ENCODE measurements at regions not wholly inside any gene's neighbourhood (a gene's known extent, or its start where the extent isn't known, plus 50 kb on each side); places are given as distances from the start of the nearest gene placed in this dataset.

DNA sequence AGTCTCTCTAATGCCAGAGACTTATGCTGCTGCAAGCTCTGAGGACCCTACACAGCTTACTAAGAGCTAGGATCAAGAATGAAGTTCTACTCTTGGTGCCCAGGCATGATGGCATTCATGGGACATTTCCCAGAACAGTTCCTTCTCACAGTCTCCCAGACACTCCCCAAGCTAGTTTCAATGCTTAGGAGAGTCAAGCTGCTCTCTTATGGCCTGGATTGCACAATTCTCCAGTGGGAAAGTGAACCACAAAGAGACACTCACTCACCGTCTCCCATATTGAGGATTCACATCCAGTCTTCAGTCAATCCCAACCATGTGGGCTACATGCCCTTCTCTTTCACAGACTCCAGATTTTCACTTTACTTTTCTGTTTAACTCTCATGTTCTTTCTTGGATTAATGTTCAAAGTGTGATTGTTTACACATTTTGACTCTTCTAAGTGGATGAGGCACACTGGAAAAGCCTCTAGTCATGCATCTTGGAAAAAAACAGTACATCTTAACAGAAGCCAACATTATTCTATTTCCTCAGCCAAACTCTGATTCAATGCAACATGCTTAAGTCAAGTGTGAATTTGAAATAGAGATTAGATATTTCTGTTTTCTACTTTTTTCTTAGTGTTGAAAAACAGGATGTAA, 447.8 kb upstream of the BTBD3 start:
- ATAC-seq (no peak), FAIRE-seq (no peak), DNase-seq (ENCODE audit: low read depth, low spot score) (no peak)
- RAD21 ChIA-PET (ENCODE audit: unreplicated experiment), result interaction anchor here (0.5 kb wide), 1 partner anchor 428 kb away, joined by 3 read pairs; no protein-coding TSS in a partner anchor
- POLR2A ChIA-PET, result no interaction called here
- Histone ChIP-seq H3K4me1 (ENCODE audit: control insufficient read depth, insufficient read depth, low read length) (no peaks in the 10 kb centered on the region), H3K27ac (ENCODE audit: control insufficient read depth, insufficient read depth) (no peak overlapping the region), H3K4me2 (ENCODE audit: control insufficient read depth, insufficient read depth) (no peak overlapping the region), H3K79me2 (ENCODE audit: control insufficient read depth, insufficient read depth, low read length) (no peaks in the 10 kb centered on the region), H3K27me3 (replicated peaks in 1 of 2; ENCODE audit: control insufficient read depth in 2 of 2, insufficient read depth in 2 of 2, low read length in 1 of 2) (no peaks in the 10 kb centered on the region), H3K9ac (ENCODE audit: control insufficient read depth, insufficient read depth, low read length) (no peak overlapping the region), H3K9me3 (replicated peaks; ENCODE audit: control insufficient read depth, insufficient read depth, low read length) (no peaks in the 10 kb centered on the region; the same call in 2 of the 3 replicates), H4K20me1 (ENCODE audit: control insufficient read depth, insufficient read depth) (no peaks in the 10 kb centered on the region), H3K4me3 (no peak overlapping the region), H2AFZ (ENCODE audit: control insufficient read depth, low read depth, low read length) (no peak overlapping the region), H3K36me3 (ENCODE audit: control insufficient read depth in 2 of 2, insufficient read depth in 2 of 2, low read length in 1 of 2) (no peaks in the 10 kb centered on the region)
- in situ Hi-C loops (cut with MboI), result no loop called here
- TF ChIP-seq, protein P1, sequence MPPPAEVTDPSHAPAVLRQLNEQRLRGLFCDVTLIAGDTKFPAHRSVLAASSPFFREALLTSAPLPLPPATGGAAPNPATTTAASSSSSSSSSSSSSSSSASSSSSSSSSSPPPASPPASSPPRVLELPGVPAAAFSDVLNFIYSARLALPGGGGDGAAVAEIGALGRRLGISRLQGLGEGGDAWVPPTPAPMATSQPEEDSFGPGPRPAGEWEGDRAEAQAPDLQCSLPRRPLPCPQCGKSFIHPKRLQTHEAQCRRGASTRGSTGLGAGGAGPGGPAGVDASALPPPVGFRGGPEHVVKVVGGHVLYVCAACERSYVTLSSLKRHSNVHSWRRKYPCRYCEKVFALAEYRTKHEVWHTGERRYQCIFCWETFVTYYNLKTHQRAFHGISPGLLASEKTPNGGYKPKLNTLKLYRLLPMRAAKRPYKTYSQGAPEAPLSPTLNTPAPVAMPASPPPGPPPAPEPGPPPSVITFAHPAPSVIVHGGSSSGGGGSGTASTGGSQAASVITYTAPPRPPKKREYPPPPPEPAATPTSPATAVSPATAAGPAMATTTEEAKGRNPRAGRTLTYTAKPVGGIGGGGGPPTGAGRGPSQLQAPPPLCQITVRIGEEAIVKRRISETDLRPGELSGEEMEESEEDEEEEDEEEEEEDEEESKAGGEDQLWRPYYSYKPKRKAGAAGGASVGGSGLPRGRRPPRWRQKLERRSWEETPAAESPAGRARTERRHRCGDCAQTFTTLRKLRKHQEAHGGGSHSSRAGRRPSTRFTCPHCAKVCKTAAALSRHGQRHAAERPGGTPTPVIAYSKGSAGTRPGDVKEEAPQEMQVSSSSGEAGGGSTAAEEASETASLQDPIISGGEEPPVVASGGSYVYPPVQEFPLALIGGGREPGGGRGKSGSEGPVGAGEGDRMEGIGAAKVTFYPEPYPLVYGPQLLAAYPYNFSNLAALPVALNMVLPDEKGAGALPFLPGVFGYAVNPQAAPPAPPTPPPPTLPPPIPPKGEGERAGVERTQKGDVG (CRISPR knock-in tag; IDR thresholded peaks at IDR 0.05), result no peak
- TF ChIP-seq ZNF274 (IDR thresholded peaks at IDR 0.05; ENCODE audit: insufficient read depth, insufficient read length) (no peak), YY1 (IDR thresholded peaks at IDR 0.05; ENCODE audit: low read depth, low read length) (no peak), RELA (IDR thresholded peaks at IDR 0.05; ENCODE audit: borderline replicate concordance, partially characterized antibody) (no peak), DPF2 (IDR thresholded peaks at IDR 0.05) (no peak), POLR2AphosphoS2 (IDR thresholded peaks at IDR 0.05; ENCODE audit: low read depth, low read length) (no peak), HCFC1 (IDR thresholded peaks at IDR 0.05; ENCODE audit: low read length) (no peak)
- TF ChIP-seq, protein P2, sequence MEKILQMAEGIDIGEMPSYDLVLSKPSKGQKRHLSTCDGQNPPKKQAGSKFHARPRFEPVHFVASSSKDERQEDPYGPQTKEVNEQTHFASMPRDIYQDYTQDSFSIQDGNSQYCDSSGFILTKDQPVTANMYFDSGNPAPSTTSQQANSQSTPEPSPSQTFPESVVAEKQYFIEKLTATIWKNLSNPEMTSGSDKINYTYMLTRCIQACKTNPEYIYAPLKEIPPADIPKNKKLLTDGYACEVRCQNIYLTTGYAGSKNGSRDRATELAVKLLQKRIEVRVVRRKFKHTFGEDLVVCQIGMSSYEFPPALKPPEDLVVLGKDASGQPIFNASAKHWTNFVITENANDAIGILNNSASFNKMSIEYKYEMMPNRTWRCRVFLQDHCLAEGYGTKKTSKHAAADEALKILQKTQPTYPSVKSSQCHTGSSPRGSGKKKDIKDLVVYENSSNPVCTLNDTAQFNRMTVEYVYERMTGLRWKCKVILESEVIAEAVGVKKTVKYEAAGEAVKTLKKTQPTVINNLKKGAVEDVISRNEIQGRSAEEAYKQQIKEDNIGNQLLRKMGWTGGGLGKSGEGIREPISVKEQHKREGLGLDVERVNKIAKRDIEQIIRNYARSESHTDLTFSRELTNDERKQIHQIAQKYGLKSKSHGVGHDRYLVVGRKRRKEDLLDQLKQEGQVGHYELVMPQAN (conservative IDR thresholded peaks at IDR 0.05), result no peak
- TF ChIP-seq, protein P3, sequence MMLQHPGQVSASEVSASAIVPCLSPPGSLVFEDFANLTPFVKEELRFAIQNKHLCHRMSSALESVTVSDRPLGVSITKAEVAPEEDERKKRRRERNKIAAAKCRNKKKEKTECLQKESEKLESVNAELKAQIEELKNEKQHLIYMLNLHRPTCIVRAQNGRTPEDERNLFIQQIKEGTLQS (IDR thresholded peaks at IDR 0.05; ENCODE audit: borderline replicate concordance, extremely low read depth, low read depth, low read length), result no peak
- 43% methylated on average over 1 of the region's 1 CpG for WGBS (ENCODE audit: insufficient coverage, insufficient replicate concordance, low lambda C conversion rate, missing lambda C conversion rate)
- CTCF ChIA-PET, result interaction anchor here (1.0 to 1.1 kb wide), 2 partner anchors 10 to 74 kb away, joined by 3 to 4 read pairs; no protein-coding TSS in a partner anchor
- intact Hi-C loops (cut with micrococcal nuclease; ENCODE audit: unreplicated experiment), result no loop called here
- SMC1A ChIA-PET (ENCODE audit: uncharacterized antibody, unreplicated experiment), result interaction anchor here (0.9 to 8.1 kb wide), 4 partner anchors 10 to 193 kb away, joined by 3 to 30 read pairs (median 3); no protein-coding TSS in a partner anchor
- BruUV-seq (replicated peaks), result no TSS peak

All from GM12878 (cell line).